ENCODE measurements at regions not wholly inside any gene's neighbourhood (a gene's known extent, or its start where the extent isn't known, plus 50 kb on each side); places are given as distances from the start of the nearest gene placed in this dataset.

- dilution Hi-C loops (cut with MboI; ENCODE audit: extremely low pct_ligation_motif_present, low sequenced_read_pairs), result loop anchor here (25.0 kb wide), 1 partner anchor 350 kb away; no protein-coding TSS in a partner anchor
- POLR2A ChIA-PET, result no interaction called here
- no peak for DNase-seq (ENCODE audit: low read depth, low spot score)
Observed at GRCh38 chr18:8987241-8987640, 115.3 kb upstream of the NDUFV2 start.

More at GRCh38 chr18:8987241-8987640, 115.3 kb upstream of the NDUFV2 start:
- H3K4me3 ChIP-seq (replicated peaks in 1 of 3; ENCODE audit: insufficient read depth in 1 of 3, low read depth in 1 of 3, low read length in 3 of 3), result no peak overlapping the region
- H3K27me3 ChIP-seq (ENCODE audit: control insufficient read depth in 2 of 2, insufficient read depth in 2 of 2, low read length in 2 of 2), result no peaks in the 10 kb centered on the region
- no peak overlapping the region for H3K4me2 ChIP-seq (ENCODE audit: insufficient read depth, low read length)
- H3K4me1 ChIP-seq (ENCODE audit: control insufficient read depth, extremely low read depth, insufficient read depth, low read length), result no peaks in the 10 kb centered on the region
- H3K9me3 ChIP-seq (replicated peaks; ENCODE audit: control insufficient read depth, insufficient read depth, low read length), result no peaks in the 10 kb centered on the region
- intact Hi-C loops (cut with micrococcal nuclease), result loop anchor here (5.0 kb wide), 1 partner anchor 105 kb away; no protein-coding TSS in a partner anchor
- TF ChIP-seq CTCF (IDR thresholded peaks at IDR 0.05; ENCODE audit: extremely low read depth in 1 of 2, insufficient read depth in 1 of 2, low read depth in 1 of 2, low read length in 2 of 2) (no peak), FOS (IDR thresholded peaks at IDR 0.05; ENCODE audit: borderline replicate concordance, insufficient read depth, low read length) (no peak), POLR2AphosphoS5 (IDR thresholded peaks at IDR 0.05; ENCODE audit: insufficient read depth, low read depth, low read length) (no peak), EZH2 (IDR thresholded peaks at IDR 0.05; ENCODE audit: borderline replicate concordance, low read depth, low read length, severe bottlenecking) (no peak), MAX (IDR thresholded peaks at IDR 0.05; ENCODE audit: insufficient read depth, insufficient read length) (no peak), GATA2 (IDR thresholded peaks at IDR 0.05; ENCODE audit: insufficient read depth, insufficient read length, low read depth, low read length) (no peak), MYC (IDR thresholded peaks at IDR 0.05; ENCODE audit: low read depth, low read length) (no peak), POLR2A (IDR thresholded peaks at IDR 0.05; ENCODE audit: low read depth, low read length) (no peak), JUN (IDR thresholded peaks at IDR 0.05; ENCODE audit: borderline replicate concordance, insufficient read depth, insufficient read length, low read depth) (no peak)
- H3K36me3 ChIP-seq (ENCODE audit: control insufficient read depth in 2 of 2, extremely low read depth in 1 of 2, insufficient read depth in 2 of 2, low read length in 2 of 2), result no peaks in the 10 kb centered on the region
- H3K9me1 ChIP-seq (replicated peaks; ENCODE audit: control insufficient read depth, extremely low read depth, insufficient read depth, low read length), result no peaks in the 10 kb centered on the region
- no peaks in the 10 kb centered on the region for H3K79me2 ChIP-seq (ENCODE audit: control insufficient read depth, insufficient read depth, low read length)
- no peak overlapping the region for H2AFZ ChIP-seq (ENCODE audit: low read depth, low read length)
- no peak for FAIRE-seq
- H4K20me1 ChIP-seq (replicated peaks; ENCODE audit: control insufficient read depth, extremely low read depth, insufficient read depth, low read length), result no peaks in the 10 kb centered on the region
- no peak overlapping the region for H3K9ac ChIP-seq (replicated peaks; ENCODE audit: extremely low read depth, insufficient read depth, low read length)
- no peak overlapping the region for H3K27ac ChIP-seq (ENCODE audit: insufficient read depth, low read depth, low read length)
- CTCF ChIA-PET, result interaction anchor here (0.7 to 8.6 kb wide), 22 partner anchors 8 to 509 kb away, joined by 3 to 146 read pairs (median 6); no protein-coding TSS in a partner anchor
- BruUV-seq (replicated peaks), result no TSS peak
